H1 (cell line): ENCODE measurements at regions not wholly inside any gene's neighbourhood (a gene's known extent, or its start where the extent isn't known, plus 50 kb on each side); places are given as distances from the start of the nearest gene placed in this dataset.
"Not testable (repeated sequence)": the region's sequence is repeated elsewhere in the genome, so short reads cannot be mapped to it uniquely, and the experiment has no call there.

ENCODE experiments used
- CTCF ChIA-PET: fragments of 300-600 bp; sonication (Branson Sonifier 250); formaldehyde crosslinking; loops from one replicate; lab custom pipeline; 2021; ENCODE audit not compliant: partially characterized antibody; lab: Charles Lee
- POLR2A ChIA-PET: fragments of 300-600 bp; sonication (Branson Sonifier 250); formaldehyde crosslinking; loops from one replicate; lab custom pipeline; 2021; ENCODE audit warnings: inconsistent platforms; ENCODE audit not compliant: partially characterized antibody; lab: Charles Lee
- DNase-seq, 2 experiments: peaks; one replicate each; pipeline versions ENCODE4 v3.0.0 to v3.0.0-alpha.2; 2010 to 2022; ENCODE audit warnings: low spot score in 2 of 2, low read depth in 1 of 2, mixed read lengths in 1 of 2
- FAIRE-seq: peaks from 2 replicates; lab custom pipeline; 2011; peaks lifted over from hg19 to GRCh38; lab: Jason Lieb, UNC
- H2AFZ ChIP-seq: 2 replicates; pipeline ENCODE4 v1.8.1; 2012; ENCODE audit warnings: low read length, inconsistent platforms
- H2AK5ac ChIP-seq: 2 replicates; pipeline ENCODE4 v1.6.1; 2013; ENCODE audit warnings: low read depth, low read length
- H2BK120ac ChIP-seq: replicated peaks from 2 replicates; pipeline ENCODE3; 2013; ENCODE audit warnings: low read depth, low read length, inconsistent platforms
- H2BK12ac ChIP-seq: 2 replicates; pipeline ENCODE4 v1.6.1; 2013; ENCODE audit warnings: low read depth, low read length
- H2BK15ac ChIP-seq: 2 replicates; pipeline ENCODE4 v1.6.1; 2013; ENCODE audit warnings: low read length
- H2BK20ac ChIP-seq: 2 replicates; pipeline ENCODE4 v1.6.1; 2013; ENCODE audit warnings: low read length
- H2BK5ac ChIP-seq: 2 replicates; pipeline ENCODE4 v1.6.1; 2013; ENCODE audit warnings: low read depth, low read length
- H3K14ac ChIP-seq: 2 replicates; pipeline ENCODE4 v1.6.1; 2013; ENCODE audit warnings: inconsistent platforms; ENCODE audit not compliant: insufficient read length
- H3K18ac ChIP-seq: 2 replicates; pipeline ENCODE4 v1.6.1; 2013; ENCODE audit warnings: low read length; ENCODE audit errors: extremely low read depth
- H3K23ac ChIP-seq: 2 replicates; pipeline ENCODE4 v1.6.1; 2013; ENCODE audit warnings: inconsistent platforms; ENCODE audit not compliant: insufficient read length
- H3K23me2 ChIP-seq: 2 replicates; pipeline ENCODE4 v1.6.1; 2013; ENCODE audit warnings: low read depth, low read length
- H3K27ac ChIP-seq: 2 replicates; pipeline ENCODE4 v1.6.1; 2011; ENCODE audit warnings: low read depth, low read length, inconsistent platforms
- H3K27me3 ChIP-seq, 4 experiments: replicated peaks in 1 of 4; 1 replicate in 1 of 4; 2 replicates in 3 of 4; pipeline versions ENCODE4 v1.6.1 to v1.8.1; 2011 to 2013; ENCODE audit warnings: low read length in 3 of 4, mild to moderate bottlenecking in 3 of 4, inconsistent platforms in 2 of 4, mixed read lengths in 2 of 4, moderate library complexity in 1 of 4; ENCODE audit not compliant: control insufficient read depth in 3 of 4, insufficient read depth in 3 of 4; ENCODE audit errors: extremely low read depth in 1 of 4
- H3K36me3 ChIP-seq, 4 experiments: 2 replicates each; pipeline versions ENCODE4 v1.6.1 to v1.8.1; 2011 to 2013; ENCODE audit warnings: mild to moderate bottlenecking in 4 of 4, low read length in 3 of 4, moderate library complexity in 2 of 4, control low read depth in 1 of 4, inconsistent platforms in 1 of 4; ENCODE audit not compliant: insufficient read depth in 4 of 4, control insufficient read depth in 2 of 4
- H3K4ac ChIP-seq: replicated peaks from 2 replicates; pipeline ENCODE3; 2013; ENCODE audit warnings: low read length, low read depth, mixed read lengths, inconsistent platforms; ENCODE audit not compliant: insufficient read length
- H3K4me1 ChIP-seq, 4 experiments: replicated peaks in 1 of 4; 1 replicate in 1 of 4; 2 replicates in 3 of 4; pipeline versions ENCODE4 v1.6.1 to v1.8.1; 2011 to 2013; ENCODE audit warnings: low read length in 3 of 4, inconsistent platforms in 2 of 4, mixed read lengths in 1 of 4; ENCODE audit not compliant: insufficient read depth in 4 of 4, control insufficient read depth in 3 of 4
- H3K4me2 ChIP-seq, 2 experiments: 2 replicates each; pipeline versions ENCODE4 v1.6.1 to v1.8.1; 2011 to 2013; ENCODE audit warnings: low read depth in 2 of 2, low read length in 2 of 2, control low read depth in 1 of 2, inconsistent platforms in 1 of 2, mild to moderate bottlenecking in 1 of 2; ENCODE audit not compliant: insufficient read depth in 1 of 2
- H3K4me3 ChIP-seq, 4 experiments: fragments of 200-600, 300-600 bp in 1 of 4; sonication (generic), shearing (Covaris generic), sonication (Bioruptor Twin) in 1 of 4; 2 replicates each; pipeline versions ENCODE4 v1.5.1 to v1.8.1; 2011 to 2016; ENCODE audit warnings: low read length in 4 of 4, low read depth in 3 of 4, control low read depth in 2 of 4, inconsistent platforms in 2 of 4, mild to moderate bottlenecking in 2 of 4, mixed read lengths in 1 of 4, moderate library complexity in 1 of 4; ENCODE audit not compliant: insufficient read depth in 2 of 4; ENCODE audit errors: extremely low read depth in 1 of 4
- H3K56ac ChIP-seq: replicated peaks from 2 replicates; pipeline ENCODE3; 2013; ENCODE audit warnings: low read depth, mild to moderate bottlenecking, mixed read lengths, low read length, inconsistent platforms; ENCODE audit not compliant: insufficient read length
- H3K79me1 ChIP-seq: 2 replicates; pipeline ENCODE4 v1.6.1; 2013; ENCODE audit warnings: low read depth, low read length, control low read depth
- H3K79me2 ChIP-seq, 2 experiments: 2 replicates each; pipeline versions ENCODE4 v1.6.1 to v1.8.1; 2012 to 2013; ENCODE audit warnings: low read length in 2 of 2, mild to moderate bottlenecking in 2 of 2, inconsistent platforms in 1 of 2; ENCODE audit not compliant: insufficient read depth in 2 of 2, control insufficient read depth in 1 of 2
- H3K9ac ChIP-seq, 4 experiments: replicated peaks in 1 of 4; 1 replicate in 1 of 4; 2 replicates in 3 of 4; pipeline versions ENCODE4 v1.6.1 to v1.8.1; 2011 to 2013; ENCODE audit warnings: low read depth in 3 of 4, low read length in 3 of 4, control low read depth in 2 of 4, mild to moderate bottlenecking in 2 of 4, moderate library complexity in 2 of 4, inconsistent platforms in 1 of 4; ENCODE audit errors: extremely low read depth in 1 of 4
- H3K9me3 ChIP-seq, 2 experiments: 2 replicates each; pipeline versions ENCODE4 v1.6.1 to v1.8.1; 2012 to 2013; ENCODE audit warnings: mild to moderate bottlenecking in 2 of 2, moderate library complexity in 2 of 2, control low read depth in 1 of 2, inconsistent platforms in 1 of 2, low read depth in 1 of 2, low read length in 1 of 2, mixed read lengths in 1 of 2; ENCODE audit not compliant: insufficient read depth in 2 of 2
- H4K20me1 ChIP-seq, 2 experiments: replicated peaks in 1 of 2; 2 replicates each; pipeline versions ENCODE3 to v1.8.1; 2011 to 2013; ENCODE audit warnings: inconsistent platforms in 2 of 2, low read length in 2 of 2, mild to moderate bottlenecking in 1 of 2; ENCODE audit not compliant: insufficient read depth in 2 of 2, control insufficient read depth in 1 of 2
- H4K5ac ChIP-seq: 2 replicates; pipeline ENCODE4 v1.6.1; 2013; ENCODE audit warnings: low read length, low read depth, mixed read lengths, inconsistent platforms; ENCODE audit not compliant: insufficient read length
- H4K8ac ChIP-seq: 2 replicates; pipeline ENCODE4 v1.8.0; 2013; ENCODE audit warnings: mild to moderate bottlenecking, moderate library complexity, low read length, inconsistent platforms; ENCODE audit not compliant: insufficient read depth; ENCODE audit errors: extremely low read depth
- H4K91ac ChIP-seq: replicated peaks from 2 replicates; pipeline ENCODE3; 2013; ENCODE audit warnings: low read length, mixed read lengths, inconsistent platforms; ENCODE audit not compliant: insufficient read length
- WGBS, 2 experiments: shearing (Covaris generic) in 1 of 2; methylation state at CpG; one replicate each; pipeline versions ENCODE4 v1.1.6 to v1.1.7; 2013 to 2015; ENCODE audit warnings: low lambda C conversion rate in 2 of 2, mixed read lengths in 2 of 2, inconsistent platforms in 1 of 2, low coverage in 1 of 2, missing lambda C conversion rate in 1 of 2; ENCODE audit not compliant: insufficient replicate concordance in 2 of 2, insufficient coverage in 1 of 2, insufficient read length in 1 of 2; ENCODE audit errors: extremely low coverage in 1 of 2, missing lambda C conversion rate in 1 of 2; 5-methylcytosine and 5-hydroxymethylcytosine counted together

DNA sequence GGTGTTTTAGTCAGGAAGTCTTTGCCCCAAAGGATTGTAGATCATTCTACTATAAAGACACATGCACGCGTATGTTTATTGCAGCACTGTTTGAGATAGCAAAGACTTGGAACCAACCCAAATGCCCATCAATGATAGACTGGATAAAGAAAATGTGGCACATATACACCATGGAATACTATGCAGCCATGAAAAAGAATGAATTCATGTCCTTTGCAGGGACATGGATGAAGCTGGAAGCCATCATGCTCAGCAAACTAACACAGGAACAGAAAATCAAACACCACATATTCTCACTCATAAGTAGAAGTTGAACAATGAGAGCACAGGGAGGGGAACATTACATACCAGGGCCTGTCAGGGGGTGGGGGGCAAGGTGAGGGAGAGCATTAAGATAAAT, 340.8 kb upstream of the TENM3 start:
- DNase-seq, H2BK12ac ChIP-seq, H2BK20ac ChIP-seq, H3K36me3 ChIP-seq, H2BK15ac ChIP-seq, H3K56ac ChIP-seq, H3K4me3 ChIP-seq, H2AK5ac ChIP-seq, H4K5ac ChIP-seq, POLR2A ChIA-PET, H3K4ac ChIP-seq, FAIRE-seq, H4K20me1 ChIP-seq, H3K18ac ChIP-seq, H3K4me2 ChIP-seq, H3K79me1 ChIP-seq, H4K91ac ChIP-seq, H3K23ac ChIP-seq, H3K14ac ChIP-seq, H3K4me1 ChIP-seq, H3K27ac ChIP-seq, H4K8ac ChIP-seq, H3K9me3 ChIP-seq, H3K27me3 ChIP-seq, H3K79me2 ChIP-seq, H2BK5ac ChIP-seq, H2BK120ac ChIP-seq, H2AFZ ChIP-seq, H3K9ac ChIP-seq, H3K23me2 ChIP-seq: not testable (repeated sequence)
- 91% methylated on average over 2 of the region's 2 CpGs; no CpG with 5 or more reads in 1 of the 2 experiments for WGBS, 2 experiments
- CTCF ChIA-PET: interaction anchor here (0.6 kb wide), 1 partner anchor 9 kb away, joined by 6 read pairs; no protein-coding TSS in a partner anchor
